ENCODE measurements at regions not wholly inside any gene's neighbourhood (a gene's known extent, or its start where the extent isn't known, plus 50 kb on each side); places are given as distances from the start of the nearest gene placed in this dataset.

- TF ChIP-seq POLR2AphosphoS5 (IDR thresholded peaks at IDR 0.05; ENCODE audit: borderline replicate concordance, low read depth, low read length) (no peak), EZH2 (IDR thresholded peaks at IDR 0.05) (no peak), FOXP2 (optimal IDR thresholded peaks at IDR 0.05; ENCODE audit: control extremely low read depth, extremely low read length, insufficient read depth) (no peak)
Observed at GRCh38 chr9:91029650-91030361, 228.2 kb downstream of the SYK start.
